ENCODE measurements at regions not wholly inside any gene's neighbourhood (a gene's known extent, or its start where the extent isn't known, plus 50 kb on each side); places are given as distances from the start of the nearest gene placed in this dataset.
A peak's percentile ranks its signal among the peaks of the same experiment; 100 is the strongest.

- no peak for ATAC-seq
- FAIRE-seq = no peak
- POLR2A ChIA-PET = no interaction called here
Measured at GRCh38 chr1:185648858-185649589, 85.2 kb upstream of the HMCN1 start.

More at GRCh38 chr1:185648858-185649589, 85.2 kb upstream of the HMCN1 start:
- Histone ChIP-seq H3K79me2 (ENCODE audit: insufficient read depth, low read length) (no peaks in the 10 kb centered on the region), H3K9ac (ENCODE audit: insufficient read depth, low read depth, low read length) (no peak overlapping the region), H3K4me2 (ENCODE audit: low read depth, low read length) (no peak overlapping the region), H4K20me1 (ENCODE audit: insufficient read depth, low read length) (no peaks in the 10 kb centered on the region), H3K9me3 (ENCODE audit: low read length) (peaks cover 20% of the 10 kb centered on the region), H3K36me3 (replicated peaks in 1 of 2; ENCODE audit: control insufficient read depth in 1 of 2, insufficient read depth in 2 of 2, low read length in 2 of 2) (no peaks in the 10 kb centered on the region), H3K4me3 (replicated peaks in 1 of 3; ENCODE audit: insufficient read depth in 1 of 3, low read depth in 2 of 3, low read length in 3 of 3) (no peak overlapping the region), H2AFZ (ENCODE audit: low read length) (no peak overlapping the region), H3K27me3 (ENCODE audit: control insufficient read depth in 1 of 2, insufficient read depth in 2 of 2, low read length in 2 of 2) (no peaks in the 10 kb centered on the region), H3K27ac (ENCODE audit: extremely low read length, insufficient read depth, low read length) (no peak overlapping the region), H3K4me1 (ENCODE audit: insufficient read depth, low read length) (peaks cover 53% of the 10 kb centered on the region)
- TF ChIP-seq ZNF503 (CRISPR knock-in tag; IDR thresholded peaks at IDR 0.05) = no peak
- peak; percentile 98 for TF ChIP-seq ZNF850 (CRISPR knock-in tag; conservative IDR thresholded peaks at IDR 0.05)
- peak; percentile 12; the same call in 1 of the 2 replicates for TF ChIP-seq ZNF687 (CRISPR knock-in tag; IDR thresholded peaks at IDR 0.05)
- TF ChIP-seq LRRFIP1 (CRISPR knock-in tag; conservative IDR thresholded peaks at IDR 0.05) = no peak
- in situ Hi-C loops (cut with HindIII; ENCODE audit: extremely low pct_ligation_motif_present, low pct_unique_long_range_greater_than_20kb) = no loop called here
- DNase-seq (ENCODE audit: low spot score) = no peak
- WGBS (ENCODE audit: low lambda C conversion rate) = 87% methylated on average over 17 of the region's 38 CpGs
- intact Hi-C loops (cut with micrococcal nuclease; ENCODE audit: unreplicated experiment) = no loop called here
- CTCF ChIA-PET (ENCODE audit: low intra/inter-chr PET ratio, low total read pairs) = no interaction called here
- BruUV-seq (replicated peaks) = no TSS peak
